ENCODE measurements at regions not wholly inside any gene's neighbourhood (a gene's known extent, or its start where the extent isn't known, plus 50 kb on each side); places are given as distances from the start of the nearest gene placed in this dataset.

DNA sequence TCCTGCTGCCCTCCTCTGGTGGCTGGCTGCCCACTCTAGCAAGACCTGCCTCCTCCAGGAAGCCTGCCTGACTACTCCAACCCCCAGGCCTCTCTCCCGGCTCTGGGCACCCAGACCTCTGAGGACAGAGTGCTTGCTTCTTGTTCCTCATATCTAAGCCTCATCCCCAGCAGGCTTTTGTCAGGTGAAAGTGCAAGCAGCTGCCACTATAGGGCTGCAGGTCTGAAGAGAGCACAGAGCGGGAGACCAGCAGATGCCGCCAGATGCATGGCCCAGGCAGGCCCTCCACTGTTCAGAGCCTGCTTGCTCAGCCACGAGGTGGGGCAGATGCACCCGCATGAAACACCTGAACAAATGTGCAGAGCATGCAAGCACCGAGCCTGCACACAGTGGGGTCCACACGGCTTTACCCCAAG is 73.0 kb downstream of the SERPINA3 start:
- no peak for DNase-seq

DNA sequence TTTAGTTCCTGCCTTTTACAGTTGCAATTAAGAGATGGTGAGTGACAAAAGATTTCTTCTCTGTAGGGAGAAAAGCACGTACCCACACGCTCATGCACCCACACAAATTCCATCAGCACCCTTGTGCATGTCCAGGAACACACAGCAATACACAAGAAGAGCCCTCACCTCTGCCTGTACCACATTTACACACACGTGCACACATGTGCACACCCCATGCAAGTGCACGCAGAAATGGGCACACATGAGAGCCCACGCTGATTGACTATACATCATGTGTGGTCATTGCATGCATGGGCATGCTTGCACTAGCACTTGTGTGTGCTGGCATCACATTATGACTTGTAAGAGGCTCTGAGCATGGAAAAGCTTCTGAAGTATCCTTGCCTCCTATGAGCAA is 70.5 kb downstream of the SERPINA3 start:
- no peak for DNase-seq

DNA sequence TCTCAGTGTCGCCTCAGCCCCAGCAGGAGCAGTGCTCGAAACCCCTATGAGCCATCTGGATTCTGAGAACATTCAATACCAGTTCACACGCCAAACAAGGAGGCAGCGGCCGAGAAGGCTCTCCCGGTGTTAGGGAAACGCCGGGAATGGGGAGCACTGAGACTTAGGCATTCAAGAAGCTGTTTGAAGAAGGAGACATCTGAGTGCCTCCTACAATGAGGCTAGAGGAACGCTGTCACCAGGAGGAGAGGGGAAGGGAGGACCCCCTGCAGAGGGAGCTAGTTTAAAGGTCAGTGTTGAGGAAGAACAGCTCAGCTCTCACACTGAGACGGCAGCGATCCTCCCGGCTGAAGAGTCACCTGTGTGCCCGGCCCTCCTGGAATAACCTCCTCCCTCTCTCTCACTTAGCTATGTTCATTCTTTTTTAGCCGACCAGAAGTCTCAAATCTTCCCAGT is 69.9 kb downstream of the SERPINA3 start:
- no peak for DNase-seq

DNA sequence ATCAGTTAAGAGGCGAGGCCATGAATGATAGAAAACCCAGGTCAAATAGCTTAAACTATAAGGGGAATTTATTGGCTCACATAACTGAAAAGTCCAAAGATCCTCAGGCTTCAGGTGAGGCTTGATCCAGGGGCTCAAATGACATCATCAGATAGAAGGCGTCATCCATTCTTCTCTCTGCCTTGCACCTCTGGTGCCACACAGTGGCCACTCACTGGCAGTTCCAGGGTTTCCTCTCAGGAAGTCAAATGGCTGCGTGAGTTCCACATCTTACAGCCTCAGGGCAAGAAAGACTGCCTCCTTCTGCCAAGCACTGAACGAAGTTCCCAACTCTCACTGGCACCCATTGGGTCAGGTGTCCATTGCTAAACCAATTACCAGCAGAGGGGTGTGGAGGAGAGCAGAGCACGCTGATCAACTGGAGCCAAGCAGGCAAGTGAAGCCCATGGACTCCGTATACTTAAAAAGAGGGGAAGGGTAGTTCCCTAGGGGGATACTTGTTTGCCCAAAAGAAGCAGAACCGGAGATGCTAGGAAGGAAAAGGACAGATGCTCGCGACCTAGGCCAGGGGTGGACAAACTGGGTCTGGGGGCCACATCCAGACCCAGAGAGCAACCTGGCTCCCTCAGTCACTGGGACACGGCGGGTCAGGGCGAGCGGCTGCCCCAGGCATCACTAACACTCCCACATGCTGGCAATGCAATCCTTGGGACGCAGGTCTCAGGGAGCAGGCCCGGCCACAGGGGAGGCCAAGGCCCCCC is 69.3 kb downstream of the SERPINA3 start:
- DNase-seq: peak in 1 of 56 donors; percentile 10

DNA sequence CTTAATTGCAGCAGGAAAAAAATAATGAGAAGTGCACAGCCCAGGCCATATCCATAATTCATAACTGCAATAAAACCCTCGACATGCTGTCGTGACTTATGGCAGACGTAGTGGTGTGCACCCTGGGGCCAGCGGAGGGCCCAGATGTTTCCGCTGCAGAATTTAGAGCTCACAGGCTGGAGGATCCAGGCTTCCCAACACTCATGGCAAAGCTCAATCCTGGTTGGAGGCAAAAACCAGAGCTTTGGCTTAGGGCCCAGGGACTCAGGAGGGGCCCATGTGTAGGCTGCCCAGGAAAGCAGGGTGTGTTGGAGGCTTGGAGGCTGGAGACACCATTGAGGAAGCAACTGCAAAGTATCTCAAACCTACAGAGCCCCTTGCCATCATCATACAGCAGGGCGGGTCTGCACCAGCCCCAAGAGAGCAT is 68.7 kb downstream of the SERPINA3 start:
- DNase-seq: no peak

DNA sequence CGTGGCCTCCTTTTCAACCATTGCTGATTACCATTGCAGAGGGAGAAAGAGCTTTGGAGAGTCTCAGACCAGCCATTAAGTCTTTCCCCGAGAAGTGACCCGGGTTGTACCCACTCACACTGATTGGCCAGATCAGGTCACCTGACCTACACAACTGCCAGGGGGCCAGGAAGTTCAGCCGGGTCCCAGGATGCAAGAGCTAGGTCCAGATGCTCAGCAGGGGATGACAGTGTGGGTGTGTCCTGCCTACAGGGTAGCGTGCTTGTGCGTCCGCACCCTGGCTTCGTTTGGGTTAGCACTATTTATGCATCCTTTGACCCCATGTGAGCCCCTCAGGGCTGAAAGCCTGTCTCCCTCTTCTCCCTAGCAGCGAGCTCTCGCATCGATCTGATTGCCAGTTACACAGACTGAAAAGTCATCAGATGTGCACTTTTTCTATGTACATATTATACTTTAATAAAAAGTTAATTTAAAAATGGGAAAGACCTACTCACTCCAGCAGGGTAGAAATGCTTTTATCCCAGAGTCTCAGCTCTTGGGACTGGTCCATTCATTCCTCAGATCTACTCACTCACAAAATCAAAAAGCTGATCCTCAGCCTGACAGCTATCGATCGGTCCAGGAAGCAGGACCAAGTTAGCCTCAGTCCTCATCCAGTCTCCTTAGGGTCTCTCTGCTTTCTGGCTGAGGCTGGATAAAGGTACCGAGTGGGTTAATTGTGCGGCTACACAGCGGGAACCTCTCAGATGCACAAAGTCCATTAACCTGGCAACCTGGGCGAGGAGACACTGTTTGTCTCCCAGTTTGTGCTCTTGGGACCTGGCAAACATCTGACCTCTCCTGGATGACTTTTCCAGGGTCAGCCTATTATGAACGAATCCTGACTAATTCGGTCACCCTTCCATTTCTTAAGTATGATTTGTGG is 68.0 kb downstream of the SERPINA3 start:
- no peak for DNase-seq

DNA sequence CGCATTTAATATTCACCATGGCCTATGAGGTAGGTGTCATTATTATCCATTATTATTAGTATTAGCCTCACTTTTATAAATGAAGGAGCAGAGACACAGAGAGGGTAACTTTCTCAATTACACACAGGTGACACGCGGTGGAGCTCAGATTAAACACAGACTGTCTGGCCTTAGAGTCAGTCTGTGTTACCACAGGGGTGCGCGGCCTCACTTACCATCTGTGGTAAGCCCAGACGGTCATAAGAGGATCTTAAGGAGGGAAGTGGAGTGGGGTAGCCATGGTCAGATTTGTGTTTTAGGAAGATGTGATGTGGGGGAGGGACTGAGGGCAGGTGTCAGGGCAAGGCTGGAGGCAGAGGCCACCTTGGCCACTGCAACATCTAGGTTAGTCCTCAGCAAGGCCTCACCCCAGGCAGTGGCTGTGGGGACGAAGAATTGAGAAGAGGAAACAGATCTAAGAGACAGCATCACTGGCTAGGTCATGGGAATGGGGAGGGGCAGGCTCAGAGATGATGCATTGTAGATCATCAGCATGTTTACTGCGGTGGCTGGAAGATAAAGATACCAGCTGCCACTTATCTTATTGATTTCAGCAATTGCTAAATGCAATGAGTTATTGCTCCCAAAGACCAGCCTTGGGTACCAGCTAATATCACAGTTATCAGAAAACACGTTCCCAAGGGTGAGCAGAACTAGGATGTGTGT is 67.1 kb downstream of the SERPINA3 start:
- no peak for DNase-seq

DNA sequence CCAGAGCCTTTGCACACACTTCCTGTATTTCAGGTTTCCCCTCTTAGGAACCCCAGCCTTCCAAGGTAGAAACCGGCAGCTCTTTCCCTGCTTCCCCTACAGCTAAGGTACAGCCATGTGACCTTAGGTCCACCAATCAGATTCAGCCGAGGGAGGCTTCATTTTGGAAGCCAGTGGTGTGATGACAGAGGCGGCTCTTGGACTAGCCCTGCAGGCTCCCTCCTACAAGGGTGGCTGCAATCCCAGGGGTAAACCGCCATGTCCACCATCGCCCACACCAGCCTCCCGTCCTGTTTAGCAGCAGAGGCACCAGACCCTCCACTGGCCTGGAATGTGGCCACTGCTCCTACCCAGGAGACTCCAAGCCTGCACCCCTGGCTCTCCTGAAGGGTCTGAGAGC is 65.6 kb downstream of the SERPINA3 start:
- no peak for DNase-seq

DNA sequence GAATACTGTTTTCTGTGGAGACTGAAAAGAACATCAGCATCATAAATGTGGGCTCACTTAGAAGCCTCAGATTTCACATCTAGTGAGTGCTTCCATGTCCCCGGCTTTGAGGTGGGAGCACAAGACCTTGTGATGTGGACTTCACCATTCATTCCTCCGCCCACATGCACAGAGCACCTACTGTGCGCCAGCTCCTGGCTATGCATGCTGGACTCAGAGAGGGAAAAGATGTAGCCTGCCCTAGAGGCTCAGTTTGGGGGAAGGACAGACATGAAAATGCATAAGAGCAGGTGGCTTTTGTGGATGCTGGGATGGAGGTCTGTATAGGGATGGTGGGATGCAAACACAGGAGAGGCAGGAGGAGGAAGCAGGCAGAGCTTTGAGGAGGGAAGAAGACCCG is 65.0 kb downstream of the SERPINA3 start:
- no peak for DNase-seq

DNA sequence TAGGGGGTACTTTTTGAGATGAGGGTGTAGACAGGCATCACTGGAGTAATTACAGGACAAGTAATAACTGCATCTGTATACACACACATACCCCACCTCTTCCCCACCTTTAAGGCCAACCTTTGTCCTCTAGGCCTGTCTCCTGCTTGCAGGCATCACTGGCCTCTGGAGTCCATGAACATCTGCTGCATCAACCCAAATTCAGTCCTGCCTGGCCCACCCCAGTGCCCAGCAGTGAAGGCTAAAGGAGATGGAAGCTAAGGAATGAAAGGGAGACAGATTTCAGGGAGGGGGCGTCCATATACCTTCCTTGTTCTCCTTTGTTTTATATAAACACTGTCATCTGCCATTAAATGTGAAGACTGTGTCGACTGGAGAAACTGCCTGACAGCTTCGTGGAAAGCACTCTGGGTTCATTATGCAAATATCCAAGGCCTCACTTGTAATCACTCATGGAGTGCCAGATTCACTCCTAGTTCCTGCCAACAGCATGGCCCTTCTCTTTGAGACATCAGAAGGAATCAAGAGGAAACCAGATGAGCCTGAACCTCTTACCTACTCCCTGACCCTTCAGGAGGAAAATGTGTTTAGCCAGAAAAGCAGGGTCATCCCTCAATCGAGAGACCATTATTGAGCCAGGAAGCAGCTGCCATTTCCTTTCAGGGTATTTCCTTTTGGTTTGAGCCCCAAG is 64.4 kb downstream of the SERPINA3 start:
- no peak for DNase-seq

DNA sequence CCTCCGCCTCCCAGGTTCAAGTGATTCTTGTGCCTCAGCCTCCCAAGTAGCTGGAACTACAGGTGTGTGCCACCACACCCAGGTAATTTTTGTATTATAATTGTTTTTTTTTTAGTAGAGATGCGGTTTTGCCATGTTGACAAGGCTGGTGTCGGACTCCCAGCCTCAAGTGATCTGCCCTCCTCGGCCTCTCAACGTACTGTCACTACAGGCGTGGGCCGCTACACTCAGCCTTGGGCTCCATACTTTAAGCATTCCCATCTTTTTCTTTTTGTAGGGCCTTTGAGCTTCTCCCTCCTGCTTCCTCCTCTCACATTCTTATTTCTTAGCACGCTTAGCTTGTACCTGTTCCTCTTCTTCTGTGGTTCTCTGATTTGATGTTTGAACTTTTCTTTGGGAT is 62.8 kb downstream of the SERPINA3 start:
- DNase-seq: no peak

DNA sequence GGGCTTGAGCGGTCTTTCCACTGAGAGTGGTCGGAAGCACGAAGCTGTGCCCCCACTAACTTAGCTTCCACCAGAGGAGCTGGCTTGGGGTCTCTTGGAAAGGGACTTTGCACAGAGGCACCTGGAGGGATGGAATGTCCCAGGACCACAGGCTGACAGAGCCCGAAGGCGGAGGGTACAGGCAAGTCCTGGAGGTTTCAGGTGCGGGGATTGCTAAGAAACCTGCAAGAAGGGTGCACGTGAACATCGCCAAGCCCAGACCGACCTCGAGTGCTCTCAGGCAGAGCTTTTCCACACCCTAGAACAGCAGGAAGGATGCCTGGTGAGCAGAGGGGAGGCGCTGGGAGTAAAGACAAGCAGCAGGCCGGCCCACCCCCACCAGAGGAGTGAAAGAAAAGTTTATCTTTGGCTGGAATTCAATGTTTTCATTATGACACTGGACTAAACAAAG is 61.6 kb downstream of the SERPINA3 start:
- no peak for DNase-seq
